Tibial nerve (tissue), 3 donors: ENCODE measurements at regions not wholly inside any gene's neighbourhood (a gene's known extent, or its start where the extent isn't known, plus 50 kb on each side); places are given as distances from the start of the nearest gene placed in this dataset.

ENCODE experiments used
- POLR2A ChIP-seq, 2 donors: fragments of 450-650 bp; IDR thresholded peaks; one replicate each; pipeline ENCODE4 v1.6.1; 2017; ENCODE audit warnings: antibody characterized with exemption in 2 of 2, mild to moderate bottlenecking in 2 of 2, moderate library complexity in 2 of 2
- TF ChIP-seq, protein P1 (sequence below), 5 experiments: fragments of 200-600 bp in 3 of 5; fragments of 450-650 bp in 2 of 5; sonication (generic) in 3 of 5; IDR thresholded peaks; one replicate each; pipeline ENCODE4 v1.5.1; 2016 to 2019; ENCODE audit warnings: antibody characterized with exemption in 5 of 5, mild to moderate bottlenecking in 3 of 5, moderate library complexity in 2 of 5

- TF ChIP-seq, protein P1, sequence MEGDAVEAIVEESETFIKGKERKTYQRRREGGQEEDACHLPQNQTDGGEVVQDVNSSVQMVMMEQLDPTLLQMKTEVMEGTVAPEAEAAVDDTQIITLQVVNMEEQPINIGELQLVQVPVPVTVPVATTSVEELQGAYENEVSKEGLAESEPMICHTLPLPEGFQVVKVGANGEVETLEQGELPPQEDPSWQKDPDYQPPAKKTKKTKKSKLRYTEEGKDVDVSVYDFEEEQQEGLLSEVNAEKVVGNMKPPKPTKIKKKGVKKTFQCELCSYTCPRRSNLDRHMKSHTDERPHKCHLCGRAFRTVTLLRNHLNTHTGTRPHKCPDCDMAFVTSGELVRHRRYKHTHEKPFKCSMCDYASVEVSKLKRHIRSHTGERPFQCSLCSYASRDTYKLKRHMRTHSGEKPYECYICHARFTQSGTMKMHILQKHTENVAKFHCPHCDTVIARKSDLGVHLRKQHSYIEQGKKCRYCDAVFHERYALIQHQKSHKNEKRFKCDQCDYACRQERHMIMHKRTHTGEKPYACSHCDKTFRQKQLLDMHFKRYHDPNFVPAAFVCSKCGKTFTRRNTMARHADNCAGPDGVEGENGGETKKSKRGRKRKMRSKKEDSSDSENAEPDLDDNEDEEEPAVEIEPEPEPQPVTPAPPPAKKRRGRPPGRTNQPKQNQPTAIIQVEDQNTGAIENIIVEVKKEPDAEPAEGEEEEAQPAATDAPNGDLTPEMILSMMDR (IDR thresholded peaks at IDR 0.05) = no peak
- TF ChIP-seq POLR2A (IDR thresholded peaks at IDR 0.05) = no peak
Measured at GRCh38 chr13:34070006-34070405, 252.1 kb downstream of the RFC3 start.
